HepG2 (cell line): ENCODE measurements at regions not wholly inside any gene's neighbourhood (a gene's known extent, or its start where the extent isn't known, plus 50 kb on each side); places are given as distances from the start of the nearest gene placed in this dataset.

Experiments used
- EP300 ChIP-seq, 3 experiments: sonication (generic) in 1 of 3; formaldehyde crosslinking in 1 of 3; IDR thresholded peaks; 2 replicates each; pipeline versions ENCODE4 v1.5.1 to v1.6.1; 2011 to 2020; ENCODE audit warnings: low read depth in 2 of 3, low read length in 2 of 3, borderline replicate concordance in 1 of 3, improper control_type of control experiment in 1 of 3, mild to moderate bottlenecking in 1 of 3, missing genetic modification reagents in 1 of 3, moderate library complexity in 1 of 3
- ESRRA ChIP-seq: sonication (generic); formaldehyde crosslinking; IDR thresholded peaks from 2 replicates; pipeline ENCODE4 v1.5.1; 2020; ENCODE audit warnings: mild to moderate bottlenecking, low read depth, missing genetic modification reagents
- HNRNPK ChIP-seq: fragments of 200-400 bp; formaldehyde crosslinking; IDR thresholded peaks from 2 replicates; pipeline ENCODE4 v1.6.1; 2018; ENCODE audit warnings: low read length, low read depth, moderate library complexity, mild to moderate bottlenecking; ENCODE audit not compliant: poor library complexity, severe bottlenecking
- IRF2 ChIP-seq: IDR thresholded peaks from 2 replicates; pipeline ENCODE4 v1.6.1; 2018; ENCODE audit warnings: missing genetic modification reagents, missing compliant biosample characterization
- KAT7 ChIP-seq: IDR thresholded peaks from 2 replicates; pipeline ENCODE4 v1.6.1; 2018; ENCODE audit warnings: borderline replicate concordance, missing compliant biosample characterization
- ZC3H13 ChIP-seq: sonication (generic); formaldehyde crosslinking; IDR thresholded peaks from 2 replicates; pipeline ENCODE4 v1.8.1; 2023; ENCODE audit warnings: mild to moderate bottlenecking, missing genetic modification reagents, moderate library complexity
- TF ChIP-seq, protein P1 (sequence below): sonication (generic); formaldehyde crosslinking; IDR thresholded peaks from 2 replicates; pipeline ENCODE4 v1.5.0; 2020; ENCODE audit warnings: missing genetic modification reagents, mild to moderate bottlenecking, borderline replicate concordance
- TF ChIP-seq, protein P2 (sequence below): sonication (generic); formaldehyde crosslinking; IDR thresholded peaks from 2 replicates; pipeline ENCODE4 v1.4.0; 2020; ENCODE audit warnings: missing genetic modification reagents
- TF ChIP-seq, protein P3 (sequence below): sonication (generic); formaldehyde crosslinking; IDR thresholded peaks from 2 replicates; pipeline ENCODE4 v1.5.0; 2020; ENCODE audit warnings: mild to moderate bottlenecking, missing genetic modification reagents, moderate library complexity
- TF ChIP-seq, protein P4 (sequence below): sonication (generic); formaldehyde crosslinking; IDR thresholded peaks from one replicate; pipeline ENCODE4 v1.5.1; 2020; ENCODE audit warnings: mild to moderate bottlenecking, missing genetic modification reagents; ENCODE audit errors: not compliant biosample characterization

DNA sequence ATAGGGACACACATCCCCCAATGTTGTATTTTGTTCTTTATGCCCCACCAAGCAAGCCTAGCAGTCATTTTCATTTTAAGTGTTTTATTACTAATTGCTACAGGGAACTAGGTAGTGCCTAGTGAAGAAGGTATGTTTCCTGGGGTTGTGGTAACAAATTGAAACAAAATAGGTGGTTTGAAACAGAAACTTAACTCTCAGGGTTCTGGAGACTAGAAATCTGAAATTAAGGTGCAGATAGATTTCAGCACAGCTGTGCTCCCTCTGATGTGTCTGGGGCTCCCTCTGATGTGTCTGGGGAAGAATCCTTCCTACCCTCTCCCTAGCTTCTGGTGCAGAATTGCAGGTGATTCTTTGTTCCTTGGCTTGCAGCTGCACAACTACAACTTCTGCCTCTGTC lies 390.1 kb downstream of the ZFHX3 start:
- TF ChIP-seq, protein P1, sequence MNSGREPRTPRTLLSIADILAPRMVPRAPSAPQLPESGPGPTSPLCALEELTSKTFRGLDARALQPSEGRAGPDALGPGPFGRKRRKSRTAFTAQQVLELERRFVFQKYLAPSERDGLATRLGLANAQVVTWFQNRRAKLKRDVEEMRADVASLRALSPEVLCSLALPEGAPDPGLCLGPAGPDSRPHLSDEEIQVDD (CRISPR knock-in tag), result no peak
- no peak for TF ChIP-seq ESRRA (CRISPR knock-in tag)
- TF ChIP-seq EP300 (IDR thresholded peaks at IDR 0.05; ENCODE audit: low read depth in 2 of 2, low read length in 2 of 2), result no peak
- TF ChIP-seq EP300 (CRISPR knock-in tag; IDR thresholded peaks at IDR 0.05; ENCODE audit: borderline replicate concordance), result no peak
- TF ChIP-seq, protein P2, sequence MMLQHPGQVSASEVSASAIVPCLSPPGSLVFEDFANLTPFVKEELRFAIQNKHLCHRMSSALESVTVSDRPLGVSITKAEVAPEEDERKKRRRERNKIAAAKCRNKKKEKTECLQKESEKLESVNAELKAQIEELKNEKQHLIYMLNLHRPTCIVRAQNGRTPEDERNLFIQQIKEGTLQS (CRISPR knock-in tag), result no peak
- TF ChIP-seq, protein P3, sequence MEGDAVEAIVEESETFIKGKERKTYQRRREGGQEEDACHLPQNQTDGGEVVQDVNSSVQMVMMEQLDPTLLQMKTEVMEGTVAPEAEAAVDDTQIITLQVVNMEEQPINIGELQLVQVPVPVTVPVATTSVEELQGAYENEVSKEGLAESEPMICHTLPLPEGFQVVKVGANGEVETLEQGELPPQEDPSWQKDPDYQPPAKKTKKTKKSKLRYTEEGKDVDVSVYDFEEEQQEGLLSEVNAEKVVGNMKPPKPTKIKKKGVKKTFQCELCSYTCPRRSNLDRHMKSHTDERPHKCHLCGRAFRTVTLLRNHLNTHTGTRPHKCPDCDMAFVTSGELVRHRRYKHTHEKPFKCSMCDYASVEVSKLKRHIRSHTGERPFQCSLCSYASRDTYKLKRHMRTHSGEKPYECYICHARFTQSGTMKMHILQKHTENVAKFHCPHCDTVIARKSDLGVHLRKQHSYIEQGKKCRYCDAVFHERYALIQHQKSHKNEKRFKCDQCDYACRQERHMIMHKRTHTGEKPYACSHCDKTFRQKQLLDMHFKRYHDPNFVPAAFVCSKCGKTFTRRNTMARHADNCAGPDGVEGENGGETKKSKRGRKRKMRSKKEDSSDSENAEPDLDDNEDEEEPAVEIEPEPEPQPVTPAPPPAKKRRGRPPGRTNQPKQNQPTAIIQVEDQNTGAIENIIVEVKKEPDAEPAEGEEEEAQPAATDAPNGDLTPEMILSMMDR, result no peak
- TF ChIP-seq HNRNPK, result no peak
- TF ChIP-seq KAT7 (CRISPR knock-in tag), result no peak
- TF ChIP-seq, protein P4, sequence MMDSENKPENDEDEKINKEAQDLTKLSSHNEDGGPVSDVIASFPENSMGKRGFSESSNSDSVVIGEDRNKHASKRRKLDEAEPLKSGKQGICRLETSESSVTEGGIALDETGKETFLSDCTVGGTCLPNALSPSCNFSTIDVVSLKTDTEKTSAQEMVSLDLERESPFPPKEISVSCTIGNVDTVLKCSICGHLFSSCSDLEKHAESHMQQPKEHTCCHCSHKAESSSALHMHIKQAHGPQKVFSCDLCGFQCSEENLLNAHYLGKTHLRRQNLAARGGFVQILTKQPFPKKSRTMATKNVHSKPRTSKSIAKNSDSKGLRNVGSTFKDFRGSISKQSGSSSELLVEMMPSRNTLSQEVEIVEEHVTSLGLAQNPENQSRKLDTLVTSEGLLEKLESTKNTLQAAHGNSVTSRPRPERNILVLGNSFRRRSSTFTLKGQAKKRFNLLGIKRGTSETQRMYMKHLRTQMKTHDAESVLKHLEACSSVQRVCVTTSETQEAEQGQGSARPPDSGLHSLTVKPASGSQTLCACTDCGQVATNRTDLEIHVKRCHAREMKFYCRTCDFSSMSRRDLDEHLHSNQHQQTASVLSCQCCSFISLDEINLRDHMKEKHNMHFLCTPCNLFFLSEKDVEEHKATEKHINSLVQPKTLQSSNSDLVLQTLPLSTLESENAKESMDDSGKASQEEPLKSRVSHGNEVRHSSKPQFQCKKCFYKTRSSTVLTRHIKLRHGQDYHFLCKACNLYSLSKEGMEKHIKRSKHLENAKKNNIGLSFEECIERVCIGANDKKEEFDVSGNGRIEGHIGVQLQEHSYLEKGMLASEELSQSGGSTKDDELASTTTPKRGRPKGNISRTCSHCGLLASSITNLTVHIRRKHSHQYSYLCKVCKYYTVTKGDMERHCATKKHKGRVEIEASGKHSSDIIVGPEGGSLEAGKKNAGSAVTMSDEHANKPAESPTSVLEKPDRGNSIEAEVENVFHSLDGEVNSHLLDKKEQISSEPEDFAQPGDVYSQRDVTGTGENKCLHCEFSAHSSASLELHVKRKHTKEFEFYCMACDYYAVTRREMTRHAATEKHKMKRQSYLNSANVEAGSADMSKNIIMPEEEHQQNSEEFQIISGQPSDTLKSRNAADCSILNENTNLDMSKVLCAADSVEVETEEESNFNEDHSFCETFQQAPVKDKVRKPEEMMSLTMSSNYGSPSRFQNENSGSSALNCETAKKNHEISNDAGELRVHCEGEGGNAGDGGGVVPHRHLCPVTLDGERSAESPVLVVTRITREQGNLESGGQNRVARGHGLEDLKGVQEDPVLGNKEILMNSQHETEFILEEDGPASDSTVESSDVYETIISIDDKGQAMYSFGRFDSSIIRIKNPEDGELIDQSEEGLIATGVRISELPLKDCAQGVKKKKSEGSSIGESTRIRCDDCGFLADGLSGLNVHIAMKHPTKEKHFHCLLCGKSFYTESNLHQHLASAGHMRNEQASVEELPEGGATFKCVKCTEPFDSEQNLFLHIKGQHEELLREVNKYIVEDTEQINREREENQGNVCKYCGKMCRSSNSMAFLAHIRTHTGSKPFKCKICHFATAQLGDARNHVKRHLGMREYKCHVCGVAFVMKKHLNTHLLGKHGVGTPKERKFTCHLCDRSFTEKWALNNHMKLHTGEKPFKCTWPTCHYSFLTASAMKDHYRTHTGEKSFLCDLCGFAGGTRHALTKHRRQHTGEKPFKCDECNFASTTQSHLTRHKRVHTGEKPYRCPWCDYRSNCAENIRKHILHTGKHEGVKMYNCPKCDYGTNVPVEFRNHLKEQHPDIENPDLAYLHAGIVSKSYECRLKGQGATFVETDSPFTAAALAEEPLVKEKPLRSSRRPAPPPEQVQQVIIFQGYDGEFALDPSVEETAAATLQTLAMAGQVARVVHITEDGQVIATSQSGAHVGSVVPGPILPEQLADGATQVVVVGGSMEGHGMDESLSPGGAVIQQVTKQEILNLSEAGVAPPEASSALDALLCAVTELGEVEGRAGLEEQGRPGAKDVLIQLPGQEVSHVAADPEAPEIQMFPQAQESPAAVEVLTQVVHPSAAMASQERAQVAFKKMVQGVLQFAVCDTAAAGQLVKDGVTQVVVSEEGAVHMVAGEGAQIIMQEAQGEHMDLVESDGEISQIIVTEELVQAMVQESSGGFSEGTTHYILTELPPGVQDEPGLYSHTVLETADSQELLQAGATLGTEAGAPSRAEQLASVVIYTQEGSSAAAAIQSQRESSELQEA (CRISPR knock-in tag), result no peak
- no peak for TF ChIP-seq IRF2
- no peak for TF ChIP-seq ZC3H13 (CRISPR knock-in tag)
